ENCODE measurements at regions not wholly inside any gene's neighbourhood (a gene's known extent, or its start where the extent isn't known, plus 50 kb on each side); places are given as distances from the start of the nearest gene placed in this dataset.

GRCh38 chr4:15151033-15151432, 148.8 kb downstream of the CPEB2 start:
- TF ChIP-seq CTCF (conservative IDR thresholded peaks at IDR 0.05; ENCODE audit: low read length) (no peak), EZH2phosphoT487 (IDR thresholded peaks at IDR 0.05; ENCODE audit: borderline replicate concordance, low read depth, low read length) (no peak)

Data from OCI-LY7 (cell line).